A549 (cell line): ENCODE measurements at regions not wholly inside any gene's neighbourhood (a gene's known extent, or its start where the extent isn't known, plus 50 kb on each side); places are given as distances from the start of the nearest gene placed in this dataset.

ENCODE experiments used
- EP300 ChIP-seq, 2 experiments: fragments of >200 bp; sonication (Bioruptor Twin); formaldehyde crosslinking; IDR thresholded peaks; 2 replicates in 1 of 2; 3 replicates in 1 of 2; pipeline ENCODE4 v1.6.1; 2016 to 2017
- JUNB ChIP-seq: fragments of >200 bp; sonication (Bioruptor Twin); formaldehyde crosslinking; IDR thresholded peaks from 2 replicates; pipeline ENCODE4 v1.6.1; 2016
- SREBF2 ChIP-seq: fragments of 450-650 bp; IDR thresholded peaks from 2 replicates; pipeline ENCODE4 v1.6.1; 2014; ENCODE audit warnings: mild to moderate bottlenecking, moderate library complexity
- TFCP2L1 ChIP-seq: fragments of 250-450 bp; sonication (Bioruptor Pico); IDR thresholded peaks from 2 replicates; pipeline ENCODE4 v1.5.0; 2021; ENCODE audit warnings: mild to moderate bottlenecking
- TF ChIP-seq, protein P1 (sequence below): fragments of >200 bp; sonication (Bioruptor Twin); formaldehyde crosslinking; IDR thresholded peaks from 3 replicates; pipeline ENCODE4 v1.5.1; 2016

DNA sequence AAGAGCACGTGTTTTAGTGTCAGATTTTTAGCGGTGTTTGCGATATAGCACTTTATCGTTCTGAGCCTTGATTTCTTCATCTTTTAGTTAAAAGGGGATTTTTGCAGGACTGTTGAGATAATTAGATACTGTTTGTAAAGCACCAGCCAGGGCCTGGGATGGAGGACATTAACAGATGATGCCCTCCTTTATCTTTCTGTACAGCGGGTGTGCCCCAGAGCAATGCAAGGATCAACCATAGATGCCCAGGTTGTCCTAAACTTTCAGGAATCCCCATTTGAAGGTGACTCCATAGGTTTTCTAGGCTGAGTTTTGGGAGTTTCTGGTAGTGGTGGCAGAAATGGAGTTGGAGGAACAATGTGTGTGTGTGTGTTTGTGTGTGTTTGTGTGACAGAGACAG, 97.0 kb upstream of the SPRED2 start:
- TF ChIP-seq JUNB (no peak), TFCP2L1 (CRISPR knock-in tag) (no peak), EP300 (IDR thresholded peaks at IDR 0.05) (no peak), SREBF2 (no peak)
- TF ChIP-seq, protein P1, sequence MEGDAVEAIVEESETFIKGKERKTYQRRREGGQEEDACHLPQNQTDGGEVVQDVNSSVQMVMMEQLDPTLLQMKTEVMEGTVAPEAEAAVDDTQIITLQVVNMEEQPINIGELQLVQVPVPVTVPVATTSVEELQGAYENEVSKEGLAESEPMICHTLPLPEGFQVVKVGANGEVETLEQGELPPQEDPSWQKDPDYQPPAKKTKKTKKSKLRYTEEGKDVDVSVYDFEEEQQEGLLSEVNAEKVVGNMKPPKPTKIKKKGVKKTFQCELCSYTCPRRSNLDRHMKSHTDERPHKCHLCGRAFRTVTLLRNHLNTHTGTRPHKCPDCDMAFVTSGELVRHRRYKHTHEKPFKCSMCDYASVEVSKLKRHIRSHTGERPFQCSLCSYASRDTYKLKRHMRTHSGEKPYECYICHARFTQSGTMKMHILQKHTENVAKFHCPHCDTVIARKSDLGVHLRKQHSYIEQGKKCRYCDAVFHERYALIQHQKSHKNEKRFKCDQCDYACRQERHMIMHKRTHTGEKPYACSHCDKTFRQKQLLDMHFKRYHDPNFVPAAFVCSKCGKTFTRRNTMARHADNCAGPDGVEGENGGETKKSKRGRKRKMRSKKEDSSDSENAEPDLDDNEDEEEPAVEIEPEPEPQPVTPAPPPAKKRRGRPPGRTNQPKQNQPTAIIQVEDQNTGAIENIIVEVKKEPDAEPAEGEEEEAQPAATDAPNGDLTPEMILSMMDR, result no peak
